HuH-7.5 (cell line): ENCODE measurements at regions not wholly inside any gene's neighbourhood (a gene's known extent, or its start where the extent isn't known, plus 50 kb on each side); places are given as distances from the start of the nearest gene placed in this dataset.

ENCODE experiments used
- DNase-seq: peaks from one replicate; pipeline ENCODE4 v3.0.0; 2011; ENCODE audit warnings: low spot score

DNA sequence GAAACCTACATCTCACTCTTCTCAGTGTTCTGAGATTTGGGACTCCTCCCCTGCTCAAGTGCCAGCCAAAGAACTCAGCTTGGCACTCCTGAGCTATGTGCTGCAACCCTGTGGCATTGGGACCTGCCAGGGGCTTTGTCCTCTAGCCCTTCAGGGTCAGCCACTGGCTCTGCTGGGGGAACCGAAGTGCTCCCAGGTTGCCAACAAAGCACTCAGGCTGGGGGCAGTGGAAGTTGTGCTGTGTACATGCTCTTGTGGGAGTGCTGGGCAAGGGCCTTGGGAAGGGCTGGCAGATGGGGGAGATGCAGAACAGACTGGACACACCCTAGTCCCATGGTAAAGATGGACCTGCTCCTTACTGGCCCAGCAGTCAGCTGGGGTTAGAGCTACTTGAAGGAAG, 498.6 kb downstream of the CAAP1 start:
- no peak for DNase-seq

DNA sequence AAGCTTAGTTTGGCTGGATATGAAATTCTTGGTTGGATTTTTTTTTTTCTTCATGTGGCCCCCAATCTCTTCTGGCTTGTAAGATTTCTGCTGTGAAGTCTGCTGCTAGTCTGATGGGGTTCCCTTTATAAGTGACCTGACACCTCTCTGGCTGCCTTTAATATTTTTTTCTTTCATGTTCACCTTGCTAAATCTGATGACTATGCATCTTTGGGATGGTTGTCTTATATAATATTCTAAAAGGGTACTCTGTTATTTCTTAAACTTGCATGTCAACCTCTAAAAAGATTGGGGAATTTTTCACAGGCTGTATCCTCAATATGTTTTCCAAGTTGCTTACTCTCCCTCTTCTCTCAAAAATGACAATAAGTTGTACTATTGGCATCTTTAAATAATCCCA, 500.0 kb downstream of the CAAP1 start:
- no peak for DNase-seq

DNA sequence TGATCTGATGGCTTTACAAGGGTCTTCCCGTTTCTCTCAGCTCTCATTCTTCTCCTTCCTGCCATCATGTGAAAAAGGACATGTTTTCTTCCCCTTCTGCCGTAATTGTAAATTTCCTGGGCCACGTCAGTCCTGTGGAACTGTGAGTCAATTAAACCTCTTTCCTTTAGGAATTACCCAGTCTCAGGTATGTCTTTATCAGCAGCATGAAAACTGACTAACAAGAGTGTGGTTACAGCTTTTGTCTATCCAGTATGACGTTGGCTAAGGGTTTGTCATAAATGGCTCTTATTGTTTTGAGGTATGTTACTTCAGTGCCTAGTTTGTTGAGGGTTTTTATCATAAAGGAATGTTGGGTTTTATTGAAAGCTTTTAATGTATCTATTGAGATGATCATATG, 501.6 kb downstream of the CAAP1 start:
- no peak for DNase-seq

DNA sequence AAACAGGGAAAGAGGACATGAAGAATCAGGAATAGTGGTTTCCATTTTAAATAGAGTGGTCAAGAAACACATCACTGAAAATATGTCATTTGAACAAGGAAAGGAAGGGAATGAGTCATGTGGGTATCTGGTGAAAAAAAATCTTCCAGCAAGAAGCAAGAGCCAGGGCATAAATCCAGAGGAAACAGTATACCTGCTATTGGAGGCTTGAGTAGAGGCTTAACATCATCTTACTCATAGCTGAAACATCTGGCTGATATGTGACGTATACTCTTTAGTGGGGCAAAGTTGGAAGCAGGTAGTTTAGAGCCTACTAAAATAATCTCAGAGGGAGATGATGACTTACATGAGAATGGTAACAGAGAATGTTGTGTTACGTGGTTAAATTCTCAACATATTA, 517.2 kb downstream of the CAAP1 start:
- DNase-seq: no peak

DNA sequence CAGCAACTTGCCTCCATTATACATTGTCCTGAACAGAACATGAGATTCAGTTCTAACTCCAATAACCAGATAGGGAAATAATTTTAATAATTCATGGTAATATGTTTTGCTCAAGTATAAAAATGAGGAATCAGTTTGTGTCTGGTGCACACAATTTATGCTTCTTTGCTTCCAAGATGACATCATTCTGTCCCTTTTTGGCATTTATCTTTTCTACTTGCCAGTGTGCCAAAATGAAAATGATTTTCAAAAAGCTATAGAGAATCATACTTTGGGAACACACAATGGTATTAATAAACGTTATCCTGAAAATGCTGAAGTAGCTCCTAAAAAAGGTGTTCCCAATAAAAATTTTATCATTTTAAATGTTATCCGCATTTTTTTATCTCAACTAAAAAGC, 519.0 kb downstream of the CAAP1 start:
- no peak for DNase-seq

DNA sequence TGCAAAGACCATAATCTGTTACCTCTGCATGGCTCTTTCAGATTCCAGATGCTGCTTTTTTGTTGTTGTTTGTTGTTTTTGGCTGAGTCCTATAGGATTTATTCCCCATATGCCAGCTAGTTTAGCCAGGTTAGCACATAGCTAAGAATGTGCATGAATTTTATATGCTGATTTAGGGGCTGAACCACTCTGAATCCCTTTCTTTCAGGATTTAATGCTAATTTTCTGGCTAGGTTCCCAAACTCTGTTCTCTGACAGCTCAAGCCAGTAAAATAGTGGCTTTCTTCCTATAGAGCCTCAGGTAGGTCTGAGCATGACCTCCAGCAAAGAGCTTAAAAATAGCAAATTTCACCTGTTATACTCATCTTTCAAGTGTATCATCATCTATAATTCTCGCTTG, 521.4 kb downstream of the CAAP1 start:
- DNase-seq: no peak

GRCh38 chr9:26369093-26369492, 523.5 kb downstream of the CAAP1 start:
- no peak for DNase-seq

DNA sequence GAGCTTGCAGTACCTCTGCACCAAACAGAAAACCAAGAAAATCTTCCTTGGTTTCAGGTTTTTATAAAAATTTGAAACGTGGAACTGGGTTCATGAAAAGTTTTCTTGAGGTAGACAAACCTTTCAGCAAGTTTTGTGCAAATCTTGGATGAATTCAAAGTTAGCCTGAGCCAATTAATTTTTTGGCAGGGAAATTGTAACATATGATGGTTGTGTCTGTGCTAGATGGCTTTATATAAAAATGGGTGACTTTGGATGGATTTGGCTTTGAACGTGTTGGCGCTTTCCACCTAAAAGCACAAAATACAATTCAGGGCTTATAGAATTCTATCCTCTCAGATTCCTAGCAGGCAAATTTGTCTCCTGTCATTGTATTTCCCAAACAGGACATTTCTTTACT, 524.4 kb downstream of the CAAP1 start:
- DNase-seq: no peak

- DNase-seq: no peak
Observed at GRCh38 chr9:26361010-26361409, 531.6 kb downstream of the CAAP1 start.

DNA sequence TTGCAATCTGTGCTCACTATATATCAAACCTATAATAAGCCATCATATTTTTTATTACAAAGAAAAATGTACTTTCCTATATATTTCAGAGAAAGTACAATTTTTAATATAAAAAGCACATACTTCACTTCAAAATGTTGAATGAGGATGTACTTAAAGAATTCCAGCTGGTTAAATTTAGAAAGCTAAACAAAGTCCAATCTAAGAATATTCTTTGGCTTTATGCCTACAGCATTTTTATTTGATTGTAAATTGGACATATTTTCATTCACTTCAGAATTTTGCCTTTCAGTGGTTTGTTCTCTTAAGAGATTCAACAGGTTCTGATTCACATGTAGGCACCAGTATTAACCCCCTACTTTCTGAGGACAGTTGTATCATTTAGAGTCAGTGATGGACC, 533.8 kb downstream of the CAAP1 start:
- DNase-seq: no peak

DNA sequence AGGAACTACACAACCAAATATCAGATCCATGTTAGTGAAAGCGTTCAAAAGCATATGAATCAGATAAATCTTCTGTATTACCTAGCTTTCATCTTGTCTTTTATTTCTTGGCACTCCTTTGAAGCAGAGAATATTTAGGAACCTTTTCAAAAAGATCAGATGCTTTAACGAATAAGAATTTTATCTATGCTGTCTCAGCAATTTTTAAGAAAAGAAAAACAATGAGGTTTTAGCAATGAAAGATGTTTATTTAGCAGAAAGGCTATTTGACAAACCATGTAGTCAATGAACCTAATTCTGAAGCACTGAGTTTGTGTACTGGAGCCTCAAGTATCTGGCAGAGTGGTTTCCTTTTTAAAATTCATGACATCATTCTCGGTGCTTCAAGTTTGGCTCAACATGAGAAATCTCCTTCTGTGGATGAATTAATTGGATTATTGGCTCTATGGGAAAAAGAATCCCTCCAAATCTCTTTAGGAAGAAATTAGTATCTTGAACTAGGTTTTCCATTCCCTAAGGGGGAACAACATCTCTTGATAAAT, 534.7 kb downstream of the CAAP1 start:
- no peak for DNase-seq

DNA sequence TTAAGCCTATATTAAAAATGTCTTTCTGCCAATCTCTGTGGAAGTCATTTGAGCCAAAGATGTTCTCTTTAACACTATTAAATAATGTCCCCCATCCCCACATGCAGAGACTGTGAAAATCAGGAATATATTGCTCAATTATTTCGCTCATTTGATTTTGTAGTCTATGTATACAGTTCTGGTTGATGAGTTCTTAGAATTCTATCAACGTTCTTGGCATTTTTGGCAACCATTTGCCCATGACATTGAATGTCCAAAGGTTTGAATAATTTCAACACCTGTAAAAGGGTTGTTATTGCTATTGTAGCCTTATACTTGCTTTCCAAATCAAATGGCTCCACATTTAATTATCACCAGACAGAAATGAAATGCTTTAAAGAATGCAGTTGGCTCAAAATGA, 536.1 kb downstream of the CAAP1 start:
- DNase-seq: no peak

- DNase-seq: no peak
Observed at GRCh38 chr9:26346942-26347477, 545.6 kb downstream of the CAAP1 start.

- DNase-seq: no peak
Observed at GRCh38 chr9:26341545-26341944, 551.1 kb downstream of the CAAP1 start.

DNA sequence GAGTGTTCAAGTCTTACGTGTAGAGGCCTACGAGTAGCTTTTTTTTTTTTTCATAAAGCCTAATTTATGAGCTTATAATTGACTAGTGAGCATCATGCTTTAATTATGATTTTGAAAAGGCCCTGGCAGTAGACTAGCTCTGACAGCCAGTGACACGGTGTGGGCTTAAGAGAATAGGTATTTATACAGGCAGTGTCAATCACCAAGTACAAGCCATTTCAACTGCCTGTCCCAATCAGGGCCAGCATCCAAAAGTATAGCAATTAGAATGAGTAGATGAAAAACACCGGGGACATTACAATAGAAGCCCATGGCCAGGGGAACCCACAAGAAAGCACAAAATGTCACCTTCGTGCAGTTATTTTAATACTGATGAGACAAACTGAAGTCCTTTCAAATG, 552.8 kb downstream of the CAAP1 start:
- no peak for DNase-seq

DNA sequence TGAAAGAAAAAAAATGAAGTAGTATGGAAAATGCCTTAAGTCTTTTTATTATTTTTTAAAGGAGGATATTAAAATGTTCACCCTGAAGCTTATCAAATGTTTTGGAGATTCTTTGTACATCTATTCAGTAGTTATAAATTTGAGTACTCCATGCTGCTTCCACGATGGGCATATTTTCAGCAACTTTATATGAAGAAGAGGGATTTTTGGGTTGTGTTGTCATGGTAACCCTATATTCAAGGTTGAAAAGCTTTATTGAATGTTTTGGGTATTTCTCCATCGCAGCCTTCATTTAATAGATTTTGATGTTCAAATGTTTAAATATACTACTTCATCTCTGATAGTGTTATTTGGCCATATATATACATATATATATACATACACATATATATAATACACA, 557.5 kb downstream of the CAAP1 start:
- no peak for DNase-seq

GRCh38 chr9:26334706-26335105, 557.9 kb downstream of the CAAP1 start:
- no peak for DNase-seq

GRCh38 chr9:26331223-26331622, 561.4 kb downstream of the CAAP1 start:
- no peak for DNase-seq

DNA sequence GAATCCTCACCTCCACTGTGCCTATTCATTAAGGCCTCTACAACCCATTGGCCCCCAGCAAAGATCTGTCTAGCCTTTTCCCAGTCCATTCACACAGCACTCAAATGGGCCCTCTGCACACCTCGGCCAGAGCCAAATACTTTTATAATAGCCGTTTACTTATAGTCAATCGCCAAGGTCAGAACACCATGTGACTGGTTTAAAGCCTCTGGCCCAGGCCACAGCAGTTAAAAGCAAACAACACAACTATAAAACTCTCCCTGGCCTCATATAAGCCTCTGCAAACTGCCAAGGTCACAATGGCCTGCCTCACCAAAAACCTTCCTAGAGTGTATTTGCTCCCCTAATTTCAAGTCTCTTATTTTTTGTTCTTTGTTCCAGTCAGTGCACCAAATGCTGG, 562.6 kb downstream of the CAAP1 start:
- no peak for DNase-seq

DNA sequence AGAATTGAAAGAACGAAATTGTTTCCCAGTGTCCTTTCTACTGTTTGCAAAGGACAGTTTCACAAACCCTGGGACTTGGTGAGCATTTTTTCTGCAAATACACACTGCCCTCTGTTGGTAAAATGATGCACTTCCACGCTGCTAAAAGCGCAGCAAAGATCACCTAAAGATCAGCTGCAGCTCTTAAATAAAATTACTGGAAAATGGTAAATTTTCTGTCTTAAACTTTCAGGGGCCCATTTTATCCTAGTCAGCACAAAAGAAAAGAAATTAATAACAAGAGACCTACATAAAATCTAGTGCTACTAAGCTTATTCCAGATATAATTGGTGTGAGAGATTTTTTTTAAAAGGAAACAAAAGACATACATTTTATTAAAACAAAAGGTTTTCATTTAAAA, 566.0 kb downstream of the CAAP1 start:
- DNase-seq: peak; percentile 10

GRCh38 chr9:26325444-26325829, 567.2 kb downstream of the CAAP1 start:
- DNase-seq: no peak

DNA sequence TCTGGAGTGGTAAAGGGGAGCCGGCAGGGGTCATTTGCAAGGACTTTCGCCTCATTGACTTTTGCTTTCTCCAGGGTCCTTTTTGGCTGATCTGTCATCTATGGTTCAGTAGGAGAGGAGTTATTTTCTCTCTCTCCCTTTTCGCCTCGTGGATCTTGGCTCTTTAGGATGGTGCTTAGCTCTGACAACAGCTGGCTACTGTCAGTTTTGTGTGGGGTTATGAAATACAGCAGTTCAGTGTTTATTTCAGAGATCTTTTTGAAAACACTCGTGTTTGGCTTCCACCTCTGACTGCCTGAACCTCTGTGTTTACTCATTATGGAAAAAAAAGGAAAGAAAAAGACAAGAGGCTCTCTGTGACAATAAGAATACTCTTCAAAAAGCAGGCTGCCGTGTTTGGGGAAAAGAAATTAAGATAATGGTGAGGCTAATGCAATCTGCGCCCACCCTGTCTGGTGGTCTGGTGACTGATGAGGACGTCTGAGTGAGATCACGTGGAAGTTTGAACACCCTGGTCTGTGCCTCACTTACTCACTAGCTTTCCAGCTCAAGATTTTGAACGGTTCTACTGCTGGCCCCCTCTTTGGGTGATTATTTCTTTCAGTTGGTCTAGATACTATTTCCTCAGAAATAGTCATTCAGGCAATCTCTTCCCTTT, 567.7 kb downstream of the CAAP1 start:
- DNase-seq: no peak

DNA sequence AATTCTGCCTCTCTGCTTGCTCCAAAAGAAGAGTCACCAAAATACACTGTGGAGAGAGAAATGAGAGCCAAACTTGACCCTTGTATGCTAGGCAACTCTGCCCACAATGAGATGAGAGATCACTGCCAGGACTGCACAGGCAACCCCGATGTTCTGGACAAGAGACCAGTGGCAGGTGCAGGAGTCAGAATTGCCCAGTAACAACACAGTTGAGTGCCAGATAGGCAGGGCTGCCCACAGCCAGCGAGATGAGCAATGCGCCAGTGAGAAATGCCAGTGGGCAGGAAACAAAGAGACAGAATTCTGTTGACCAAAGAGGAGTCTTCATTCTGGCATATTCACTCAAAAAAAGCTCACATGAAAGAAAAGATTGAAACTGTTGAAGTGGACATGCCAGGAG, 570.7 kb downstream of the CAAP1 start:
- DNase-seq: no peak

DNA sequence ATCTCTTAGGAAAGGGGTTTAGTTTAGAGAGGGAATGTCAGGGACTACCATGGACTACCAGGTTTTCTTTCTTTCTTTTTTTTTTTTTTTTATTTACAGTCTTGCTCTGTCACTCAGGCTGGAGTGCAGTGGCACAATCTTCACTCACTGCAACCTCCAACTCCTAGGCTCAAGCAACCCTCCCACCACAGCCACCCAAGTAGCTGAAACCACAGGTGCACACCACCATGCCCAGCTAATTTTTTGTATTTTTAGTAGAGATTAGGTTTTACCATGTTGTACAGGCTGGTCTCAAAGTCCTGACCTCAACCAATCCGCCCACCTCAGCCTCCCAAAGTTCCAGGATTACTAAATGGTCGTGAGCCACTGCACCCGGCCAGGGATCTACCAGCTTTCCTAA, 572.7 kb downstream of the CAAP1 start:
- no peak for DNase-seq
